Caco-2 (cell line): ENCODE measurements at regions not wholly inside any gene's neighbourhood (a gene's known extent, or its start where the extent isn't known, plus 50 kb on each side); places are given as distances from the start of the nearest gene placed in this dataset.

ENCODE experiments used
- BruUV-seq: library from RNA; stranded (reverse); fragments of 400-500 nt; replicated peaks from 2 replicates; lab custom pipeline; 2021; lab: Mats Ljungman, UMichigan
- CTCF ChIA-PET: fragments of 300-600 bp; sonication (Branson Sonifier 250); formaldehyde crosslinking; loops from one replicate; lab custom pipeline; 2022; ENCODE audit warnings: antibody characterized with exemption; lab: Charles Lee
- POLR2A ChIA-PET: fragments of 300-600 bp; sonication (Branson Sonifier 250); formaldehyde crosslinking; loops from one replicate; lab custom pipeline; 2022; ENCODE audit warnings: antibody characterized with exemption; lab: Charles Lee
- DNase-seq, 2 experiments: peaks; one replicate each; pipeline versions ENCODE4 v3.0.0 to v3.0.0-alpha.2; 2020 to 2022
- H3K27me3 ChIP-seq: replicated peaks from 2 replicates; pipeline ENCODE4 v1.6.0; 2011; ENCODE audit warnings: low read length; ENCODE audit not compliant: control insufficient read depth, insufficient read depth
- H3K36me3 ChIP-seq: 2 replicates; pipeline ENCODE4 v1.5.1; 2011; ENCODE audit warnings: low read length; ENCODE audit not compliant: control insufficient read depth, insufficient read depth
- H3K4me1 ChIP-seq: fragments of 250-450 bp; sonication (Bioruptor Pico); 2 replicates; pipeline ENCODE4 v1.5.1; 2020; ENCODE audit warnings: mild to moderate bottlenecking
- H3K4me3 ChIP-seq: 2 replicates; pipeline ENCODE4 v1.5.1; 2011; ENCODE audit warnings: low read depth, mild to moderate bottlenecking, control low read depth, low read length
- H3K9me3 ChIP-seq: fragments of 250-450 bp; sonication (Bioruptor Pico); 2 replicates; pipeline ENCODE4 v1.5.1; 2020; ENCODE audit warnings: mild to moderate bottlenecking, moderate library complexity
- H3K27ac Mint-ChIP-seq: one replicate; pipeline ENCODE4 v1.8.0; 2022; ENCODE audit warnings: mixed read lengths; ENCODE audit not compliant: unreplicated experiment
- H3K27me3 Mint-ChIP-seq: one replicate; pipeline ENCODE4 v1.8.0; 2022; ENCODE audit warnings: mixed read lengths; ENCODE audit not compliant: insufficient read depth, unreplicated experiment
- H3K36me3 Mint-ChIP-seq: one replicate; pipeline ENCODE4 v1.8.0; 2022; ENCODE audit warnings: mild to moderate bottlenecking, mixed read lengths; ENCODE audit not compliant: insufficient read depth, unreplicated experiment
- H3K4me1 Mint-ChIP-seq: one replicate; pipeline ENCODE4 v1.8.0; 2022; ENCODE audit warnings: low read depth, mixed read lengths; ENCODE audit not compliant: unreplicated experiment
- H3K4me3 Mint-ChIP-seq: one replicate; pipeline ENCODE4 v1.8.0; 2022; ENCODE audit warnings: mild to moderate bottlenecking, moderate library complexity, mixed read lengths; ENCODE audit not compliant: unreplicated experiment
- H3K9me3 Mint-ChIP-seq: one replicate; pipeline ENCODE4 v1.8.0; 2022; ENCODE audit warnings: mixed read lengths; ENCODE audit not compliant: unreplicated experiment
- CTCF ChIP-seq, 2 experiments: fragments of 200-600 bp in 1 of 2; IDR thresholded peaks; 1 replicate in 1 of 2; 2 replicates in 1 of 2; pipeline versions ENCODE4 v1.5.1 to v1.8.0; 2011 to 2022; ENCODE audit warnings: antibody characterized with exemption in 1 of 2, control low read depth in 1 of 2, inconsistent platforms in 1 of 2, low read depth in 1 of 2, low read length in 1 of 2, mild to moderate bottlenecking in 1 of 2, moderate library complexity in 1 of 2; ENCODE audit not compliant: insufficient read depth in 1 of 2, severe bottlenecking in 1 of 2, unreplicated experiment in 1 of 2
- intact Hi-C: fragments of 100-400 bp; cut with micrococcal nuclease; formaldehyde crosslinking; loops from one replicate; pipeline ENCODE4 v1.10.0; 2022; ENCODE audit not compliant: unreplicated experiment

- Histone ChIP-seq H3K4me3 (no peak overlapping the region), H3K9me3 (no peaks in the 10 kb centered on the region), H3K36me3 (no peaks in the 10 kb centered on the region), H3K4me1 (no peaks in the 10 kb centered on the region), H3K27me3 (no peaks in the 10 kb centered on the region)
- no peak for TF ChIP-seq CTCF (IDR thresholded peaks at IDR 0.05; ENCODE audit: insufficient read depth in 1 of 2, low read depth in 1 of 2, low read length in 1 of 2, severe bottlenecking in 1 of 2, unreplicated experiment in 1 of 2)
- no TSS peak for BruUV-seq
- H3K4me3 Mint-ChIP-seq, result no peak overlapping the region
- no peaks in the 10 kb centered on the region for H3K4me1 Mint-ChIP-seq
- no peaks in the 10 kb centered on the region for H3K36me3 Mint-ChIP-seq
- peaks cover 17% of the 10 kb centered on the region for H3K27me3 Mint-ChIP-seq
- intact Hi-C loops, result no loop called here
- no peaks in the 10 kb centered on the region for H3K9me3 Mint-ChIP-seq
- H3K27ac Mint-ChIP-seq, result no peak overlapping the region
- no peak for DNase-seq
- ChIA-PET POLR2A (no interaction called here), CTCF (no interaction called here)
These were observed 115.8 kb upstream of the FAM78B start for GRCh38 chr1:166282391-166283137.

- no peak overlapping the region for H3K27ac Mint-ChIP-seq
- DNase-seq, result no peak
- H3K4me3 ChIP-seq, result no peak overlapping the region
- intact Hi-C loops, result no loop called here
- POLR2A ChIA-PET, result no interaction called here
- no peaks in the 10 kb centered on the region for H3K36me3 ChIP-seq
- no peaks in the 10 kb centered on the region for H3K4me1 Mint-ChIP-seq
- no peaks in the 10 kb centered on the region for H3K9me3 ChIP-seq
- peaks cover 20% of the 10 kb centered on the region for H3K27me3 Mint-ChIP-seq
- no TSS peak for BruUV-seq
- H3K4me3 Mint-ChIP-seq, result no peak overlapping the region
- no peaks in the 10 kb centered on the region for H3K9me3 Mint-ChIP-seq
- no peaks in the 10 kb centered on the region for H3K36me3 Mint-ChIP-seq
- H3K4me1 ChIP-seq, result no peaks in the 10 kb centered on the region
- CTCF ChIA-PET, result no interaction called here
- no peaks in the 10 kb centered on the region for H3K27me3 ChIP-seq
- no peak for TF ChIP-seq CTCF (IDR thresholded peaks at IDR 0.05; ENCODE audit: insufficient read depth in 1 of 2, low read depth in 1 of 2, low read length in 1 of 2, severe bottlenecking in 1 of 2, unreplicated experiment in 1 of 2)
These were observed 116.4 kb upstream of the FAM78B start for GRCh38 chr1:166283190-166283589.

- Histone ChIP-seq H3K36me3 (no peaks in the 10 kb centered on the region), H3K27me3 (no peaks in the 10 kb centered on the region), H3K4me1 (no peaks in the 10 kb centered on the region), H3K9me3 (no peaks in the 10 kb centered on the region), H3K4me3 (no peak overlapping the region)
- Mint-ChIP-seq H3K9me3 (no peaks in the 10 kb centered on the region), H3K4me3 (no peak overlapping the region), H3K36me3 (no peaks in the 10 kb centered on the region), H3K27ac (no peak overlapping the region), H3K4me1 (no peaks in the 10 kb centered on the region), H3K27me3 (peaks cover 20% of the 10 kb centered on the region)
- intact Hi-C loops, result no loop called here
- no peak for DNase-seq
- no TSS peak for BruUV-seq
- POLR2A ChIA-PET, result no interaction called here
- CTCF ChIA-PET, result no interaction called here
- no peak for TF ChIP-seq CTCF (IDR thresholded peaks at IDR 0.05; ENCODE audit: insufficient read depth in 1 of 2, low read depth in 1 of 2, low read length in 1 of 2, severe bottlenecking in 1 of 2, unreplicated experiment in 1 of 2)
These were observed 116.8 kb upstream of the FAM78B start for GRCh38 chr1:166283600-166283999.
